GM10266 (cell line): ENCODE measurements at regions not wholly inside any gene's neighbourhood (a gene's known extent, or its start where the extent isn't known, plus 50 kb on each side); places are given as distances from the start of the nearest gene placed in this dataset.

ENCODE experiments used
- DNase-seq: peaks from one replicate; pipeline ENCODE4 v3.0.0; 2012; ENCODE audit errors: extremely low spot score
- CTCF ChIP-seq: IDR thresholded peaks from 2 replicates; pipeline ENCODE4 v1.5.1; 2012; ENCODE audit warnings: mild to moderate bottlenecking, low read depth; ENCODE audit not compliant: control insufficient read depth, insufficient read depth; ENCODE audit errors: missing control alignments

GRCh38 chr2:237217995-237218616 is 132.4 kb downstream of the COPS8 start:
- DNase-seq = no peak
- TF ChIP-seq CTCF = no peak

GRCh38 chr2:237218756-237219155 is 133.1 kb downstream of the COPS8 start:
- DNase-seq = no peak
- no peak for TF ChIP-seq CTCF

GRCh38 chr2:237219826-237220225 is 134.1 kb downstream of the COPS8 start:
- no peak for DNase-seq
- TF ChIP-seq CTCF = no peak

GRCh38 chr2:237221443-237221842 is 135.8 kb downstream of the COPS8 start:
- no peak for DNase-seq
- no peak for TF ChIP-seq CTCF

GRCh38 chr2:237222178-237222577 is 136.5 kb downstream of the COPS8 start:
- no peak for DNase-seq
- no peak for TF ChIP-seq CTCF

- TF ChIP-seq CTCF = no peak
- no peak for DNase-seq
Measured at GRCh38 chr2:237222601-237223041, 136.9 kb downstream of the COPS8 start.

- no peak for TF ChIP-seq CTCF
- DNase-seq = no peak
Measured at GRCh38 chr2:237223201-237223861, 137.6 kb downstream of the COPS8 start.
